HG03039 (cell line): ENCODE measurements at regions not wholly inside any gene's neighbourhood (a gene's known extent, or its start where the extent isn't known, plus 50 kb on each side); places are given as distances from the start of the nearest gene placed in this dataset.
"Not testable (repeated sequence)": the region's sequence is repeated elsewhere in the genome, so short reads cannot be mapped to it uniquely, and the experiment has no call there.

Source experiments
- ATAC-seq: cut with Tn5 transposase; IDR thresholded peaks from one replicate; pipeline ENCODE4 v1.9.1; 2021; ENCODE audit warnings: mild to moderate bottlenecking, moderate library complexity; ENCODE audit not compliant: unreplicated experiment

- no peak for ATAC-seq
These were observed 457.4 kb upstream of the DCN start for GRCh38 chr12:91640021-91640420.

- no peak for ATAC-seq
These were observed 456.7 kb upstream of the DCN start for GRCh38 chr12:91639327-91639726.

- no peak for ATAC-seq
These were observed 455.4 kb upstream of the DCN start for GRCh38 chr12:91637789-91638624.

GRCh38 chr12:91636721-91637120 lies 454.1 kb upstream of the DCN start:
- no peak for ATAC-seq

GRCh38 chr12:91634386-91634713 lies 451.7 kb upstream of the DCN start:
- ATAC-seq, result not testable (repeated sequence)

GRCh38 chr12:91633734-91634357 lies 451.2 kb upstream of the DCN start:
- ATAC-seq, result no peak

GRCh38 chr12:91633206-91633605 lies 450.6 kb upstream of the DCN start:
- no peak for ATAC-seq

GRCh38 chr12:91632042-91632786 lies 449.6 kb upstream of the DCN start:
- ATAC-seq, result no peak

GRCh38 chr12:91630596-91631293 lies 448.1 kb upstream of the DCN start:
- ATAC-seq, result no peak

GRCh38 chr12:91630083-91630482 lies 447.5 kb upstream of the DCN start:
- ATAC-seq, result no peak

GRCh38 chr12:91629440-91629839 lies 446.8 kb upstream of the DCN start:
- ATAC-seq, result no peak

GRCh38 chr12:91628656-91629055 lies 446.0 kb upstream of the DCN start:
- no peak for ATAC-seq

GRCh38 chr12:91627225-91627624 lies 444.6 kb upstream of the DCN start:
- no peak for ATAC-seq

GRCh38 chr12:91622981-91623380 lies 440.4 kb upstream of the DCN start:
- ATAC-seq, result no peak

- no peak for ATAC-seq
These were observed 439.4 kb upstream of the DCN start for GRCh38 chr12:91622037-91622436.

GRCh38 chr12:91620992-91621391 lies 438.4 kb upstream of the DCN start:
- ATAC-seq, result no peak

GRCh38 chr12:91620422-91620821 lies 437.8 kb upstream of the DCN start:
- no peak for ATAC-seq

- ATAC-seq, result no peak
These were observed 435.7 kb upstream of the DCN start for GRCh38 chr12:91618281-91618680.

- no peak for ATAC-seq
These were observed 435.2 kb upstream of the DCN start for GRCh38 chr12:91617818-91618217.

GRCh38 chr12:91616416-91616815 lies 433.8 kb upstream of the DCN start:
- ATAC-seq, result no peak

- ATAC-seq, result no peak
These were observed 430.7 kb upstream of the DCN start for GRCh38 chr12:91613223-91613779.
